AG10803 (cell line): ENCODE measurements at regions not wholly inside any gene's neighbourhood (a gene's known extent, or its start where the extent isn't known, plus 50 kb on each side); places are given as distances from the start of the nearest gene placed in this dataset.

Experiments
- DNase-seq: peaks from one replicate; pipeline ENCODE4 v3.0.0; 2010; ENCODE audit warnings: low read depth
- H3K4me3 ChIP-seq: 2 replicates; pipeline ENCODE4 v1.5.1; 2011; ENCODE audit warnings: mild to moderate bottlenecking, low read length, control low read depth
- TF ChIP-seq, protein P1 (sequence below): conservative IDR thresholded peaks from 2 replicates; pipeline ENCODE4 v1.5.1; 2011; ENCODE audit warnings: mild to moderate bottlenecking, low read length, control low read depth, inconsistent platforms

DNA sequence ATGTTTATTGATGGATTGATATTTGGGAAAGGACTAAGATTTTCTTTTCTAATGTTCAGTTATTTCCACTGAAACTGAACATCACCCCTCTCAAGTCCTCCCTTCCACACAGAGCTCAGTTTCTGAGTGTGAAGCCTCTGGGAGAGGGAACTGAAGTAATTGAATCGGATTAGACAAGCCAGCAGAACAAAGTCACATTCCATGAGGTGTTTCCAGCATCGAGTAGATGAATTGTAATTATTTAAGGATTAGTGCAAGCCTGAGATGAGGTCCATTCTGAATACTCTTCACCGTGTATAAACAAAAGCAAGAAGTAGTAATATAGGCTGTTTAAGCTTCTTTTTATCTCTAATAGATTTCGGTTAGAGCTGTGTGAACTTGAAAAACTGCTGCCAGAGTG, 2060.5 kb downstream of the MAT2B start:
- no peak overlapping the region for H3K4me3 ChIP-seq
- TF ChIP-seq, protein P1, sequence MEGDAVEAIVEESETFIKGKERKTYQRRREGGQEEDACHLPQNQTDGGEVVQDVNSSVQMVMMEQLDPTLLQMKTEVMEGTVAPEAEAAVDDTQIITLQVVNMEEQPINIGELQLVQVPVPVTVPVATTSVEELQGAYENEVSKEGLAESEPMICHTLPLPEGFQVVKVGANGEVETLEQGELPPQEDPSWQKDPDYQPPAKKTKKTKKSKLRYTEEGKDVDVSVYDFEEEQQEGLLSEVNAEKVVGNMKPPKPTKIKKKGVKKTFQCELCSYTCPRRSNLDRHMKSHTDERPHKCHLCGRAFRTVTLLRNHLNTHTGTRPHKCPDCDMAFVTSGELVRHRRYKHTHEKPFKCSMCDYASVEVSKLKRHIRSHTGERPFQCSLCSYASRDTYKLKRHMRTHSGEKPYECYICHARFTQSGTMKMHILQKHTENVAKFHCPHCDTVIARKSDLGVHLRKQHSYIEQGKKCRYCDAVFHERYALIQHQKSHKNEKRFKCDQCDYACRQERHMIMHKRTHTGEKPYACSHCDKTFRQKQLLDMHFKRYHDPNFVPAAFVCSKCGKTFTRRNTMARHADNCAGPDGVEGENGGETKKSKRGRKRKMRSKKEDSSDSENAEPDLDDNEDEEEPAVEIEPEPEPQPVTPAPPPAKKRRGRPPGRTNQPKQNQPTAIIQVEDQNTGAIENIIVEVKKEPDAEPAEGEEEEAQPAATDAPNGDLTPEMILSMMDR = no peak
- DNase-seq = no peak

GRCh38 chr5:165569551-165569950, 2064.1 kb downstream of the MAT2B start:
- H3K4me3 ChIP-seq = no peak overlapping the region
- DNase-seq = no peak
- TF ChIP-seq, protein P1 = no peak

GRCh38 chr5:165573445-165573844, 2068.0 kb downstream of the MAT2B start:
- TF ChIP-seq, protein P1 = no peak
- H3K4me3 ChIP-seq = no peak overlapping the region
- DNase-seq = no peak

DNA sequence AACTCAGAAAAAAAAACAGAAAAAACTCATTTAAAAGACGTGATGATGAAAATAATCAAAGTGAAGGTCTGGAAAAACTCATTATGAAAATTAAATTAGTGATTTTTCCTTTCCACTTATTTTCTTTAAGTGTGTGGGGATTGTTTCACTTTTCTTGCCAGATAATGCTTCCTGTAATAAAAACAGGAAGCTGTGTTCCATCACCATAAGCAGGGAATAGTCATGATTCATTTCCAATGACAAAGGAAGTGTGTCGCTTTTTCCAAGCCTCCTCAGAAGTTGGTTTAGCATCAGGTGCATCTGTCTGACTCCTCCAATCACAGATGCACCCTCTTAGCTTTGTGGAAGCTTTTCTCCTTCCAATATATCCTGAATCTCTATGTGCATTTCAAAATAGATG, 2068.7 kb downstream of the MAT2B start:
- DNase-seq = no peak
- no peak overlapping the region for H3K4me3 ChIP-seq
- TF ChIP-seq, protein P1 = no peak

- no peak overlapping the region for H3K4me3 ChIP-seq
- DNase-seq = no peak
- TF ChIP-seq, protein P1 = no peak
Observed at GRCh38 chr5:165576678-165577275, 2071.4 kb downstream of the MAT2B start.

GRCh38 chr5:165579911-165580310, 2074.5 kb downstream of the MAT2B start:
- H3K4me3 ChIP-seq = no peak overlapping the region
- TF ChIP-seq, protein P1 = no peak
- no peak for DNase-seq

DNA sequence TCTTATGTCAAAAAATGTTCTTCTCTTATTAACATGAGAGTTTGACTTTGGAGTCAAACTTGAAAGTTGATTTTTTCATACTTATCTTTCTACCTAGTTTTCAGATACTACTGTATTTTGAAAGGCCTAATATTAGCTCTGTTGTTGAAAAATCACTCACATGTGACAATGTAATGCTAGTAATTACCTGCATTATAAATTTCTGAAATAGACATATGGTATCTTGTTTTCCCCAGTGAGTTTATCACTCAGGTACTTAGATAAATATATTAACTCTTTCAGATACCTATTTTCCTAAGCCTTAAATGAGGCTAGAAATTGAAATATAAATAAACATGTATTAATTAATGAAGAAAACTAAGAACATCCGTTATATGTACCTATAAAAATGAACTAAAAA, 2089.3 kb downstream of the MAT2B start:
- TF ChIP-seq, protein P1 = no peak
- no peak for DNase-seq
- no peak overlapping the region for H3K4me3 ChIP-seq
